ENCODE measurements at regions not wholly inside any gene's neighbourhood (a gene's known extent, or its start where the extent isn't known, plus 50 kb on each side); places are given as distances from the start of the nearest gene placed in this dataset.
"Not testable (repeated sequence)": the region's sequence is repeated elsewhere in the genome, so short reads cannot be mapped to it uniquely, and the experiment has no call there.

- no peak overlapping the region for H3K4me3 ChIP-seq (ENCODE audit: low read length)
- DNase-seq (ENCODE audit: low read depth) = no peak
- no peak for TF ChIP-seq CTCF (conservative IDR thresholded peaks at IDR 0.05; ENCODE audit: low read length)
These were observed 961.7 kb upstream of the COX7C start for GRCh38 chr5:85656050-85656449.

GRCh38 chr5:85657328-85657727, 960.4 kb upstream of the COX7C start:
- H3K4me3 ChIP-seq (ENCODE audit: low read length); DNase-seq (ENCODE audit: low read depth): not testable (repeated sequence)

- DNase-seq (ENCODE audit: low read depth); H3K4me3 ChIP-seq (ENCODE audit: low read length): not testable (repeated sequence)
These were observed 954.6 kb upstream of the COX7C start for GRCh38 chr5:85662969-85663707.

GRCh38 chr5:85663708-85664031, 954.1 kb upstream of the COX7C start:
- TF ChIP-seq CTCF (conservative IDR thresholded peaks at IDR 0.05; ENCODE audit: low read length) = no peak
- DNase-seq (ENCODE audit: low read depth) = no peak
- no peak overlapping the region for H3K4me3 ChIP-seq (ENCODE audit: low read length)

GRCh38 chr5:85670417-85670816, 947.3 kb upstream of the COX7C start:
- no peak for TF ChIP-seq CTCF (conservative IDR thresholded peaks at IDR 0.05; ENCODE audit: low read length)
- DNase-seq (ENCODE audit: low read depth) = no peak
- H3K4me3 ChIP-seq (ENCODE audit: low read length) = no peak overlapping the region

GRCh38 chr5:85671223-85671970, 946.3 kb upstream of the COX7C start:
- TF ChIP-seq CTCF (conservative IDR thresholded peaks at IDR 0.05; ENCODE audit: low read length) = no peak
- no peak for DNase-seq (ENCODE audit: low read depth)
- no peak overlapping the region for H3K4me3 ChIP-seq (ENCODE audit: low read length)

- DNase-seq (ENCODE audit: low read depth) = no peak
- no peak for TF ChIP-seq CTCF (conservative IDR thresholded peaks at IDR 0.05; ENCODE audit: low read length)
- H3K4me3 ChIP-seq (ENCODE audit: low read length) = no peak overlapping the region
These were observed 935.9 kb upstream of the COX7C start for GRCh38 chr5:85681871-85682270.

GRCh38 chr5:85684351-85684750, 933.4 kb upstream of the COX7C start:
- TF ChIP-seq CTCF (conservative IDR thresholded peaks at IDR 0.05; ENCODE audit: low read length) = no peak
- no peak for DNase-seq (ENCODE audit: low read depth)
- H3K4me3 ChIP-seq (ENCODE audit: low read length) = no peak overlapping the region

All from AG10803 (cell line).